ENCODE measurements at regions not wholly inside any gene's neighbourhood (a gene's known extent, or its start where the extent isn't known, plus 50 kb on each side); places are given as distances from the start of the nearest gene placed in this dataset.

- H3K9me3 ChIP-seq = no peaks in the 10 kb centered on the region
- H3K27ac ChIP-seq = no peak overlapping the region
- ATAC-seq (ENCODE audit: low FRiP score in 2 of 2) = no peak
- no peaks in the 10 kb centered on the region for H3K27me3 ChIP-seq
- WGBS, 2 donors = 91 to 94% methylated on average over 2 of the region's 2 CpGs
- no peak for DNase-seq
- H3K4me3 ChIP-seq = no peak overlapping the region
- H3K36me3 ChIP-seq = no peaks in the 10 kb centered on the region
- H3K4me1 ChIP-seq = peaks cover 0 to 6% (median 2%) of the 10 kb centered on the region in 4 donors
- TF ChIP-seq POLR2AphosphoS5 (IDR thresholded peaks at IDR 0.05) (no peak), POLR2A (IDR thresholded peaks at IDR 0.05) (no peak), EP300 (IDR thresholded peaks at IDR 0.05) (no peak), CTCF (IDR thresholded peaks at IDR 0.05) (no peak)
Observed at GRCh38 chr11:116135891-116136290, 631.7 kb upstream of the CADM1 start.

- Histone ChIP-seq H3K9me3 (no peaks in the 10 kb centered on the region), H3K27me3 (no peaks in the 10 kb centered on the region), H3K4me3 (no peak overlapping the region), H3K27ac (no peak overlapping the region), H3K4me1 (peaks cover 0 to 6% (median 2%) of the 10 kb centered on the region in 4 donors), H3K36me3 (no peaks in the 10 kb centered on the region)
- ATAC-seq (ENCODE audit: low FRiP score in 2 of 2) = no peak
- TF ChIP-seq POLR2A (IDR thresholded peaks at IDR 0.05) (no peak), EP300 (IDR thresholded peaks at IDR 0.05) (no peak), CTCF (IDR thresholded peaks at IDR 0.05) (no peak), POLR2AphosphoS5 (IDR thresholded peaks at IDR 0.05) (no peak)
- 88 to 100% methylated on average over 1 of the region's 1 CpG for WGBS, 2 donors
- no peak for DNase-seq
Observed at GRCh38 chr11:116134450-116134849, 630.2 kb upstream of the CADM1 start.

- WGBS, 2 donors = 86 to 89% methylated on average over 8 to 14 of the region's 14 CpGs
- Histone ChIP-seq H3K4me1 (peaks cover 0 to 6% (median 2%) of the 10 kb centered on the region in 4 donors), H3K27me3 (no peaks in the 10 kb centered on the region), H3K36me3 (no peaks in the 10 kb centered on the region), H3K9me3 (no peaks in the 10 kb centered on the region), H3K27ac (no peak overlapping the region), H3K4me3 (no peak overlapping the region)
- DNase-seq (peak in 1 of 2 donors; percentile 39), ATAC-seq (ENCODE audit: low FRiP score in 2 of 2) (no peak)
- TF ChIP-seq CTCF (IDR thresholded peaks at IDR 0.05) (no peak), EP300 (IDR thresholded peaks at IDR 0.05) (no peak), POLR2AphosphoS5 (IDR thresholded peaks at IDR 0.05) (no peak), POLR2A (IDR thresholded peaks at IDR 0.05) (no peak)
Observed at GRCh38 chr11:116132273-116132978, 628.2 kb upstream of the CADM1 start.

GRCh38 chr11:116130122-116130521, 625.9 kb upstream of the CADM1 start:
- H3K4me1 ChIP-seq = peaks cover 0 to 3% (median 0%) of the 10 kb centered on the region in 4 donors
- no peak for ATAC-seq (ENCODE audit: low FRiP score in 2 of 2)
- H3K27me3 ChIP-seq = no peaks in the 10 kb centered on the region
- H3K9me3 ChIP-seq = no peaks in the 10 kb centered on the region
- WGBS, 2 donors = 78 to 80% methylated on average over 6 of the region's 6 CpGs
- H3K4me3 ChIP-seq = no peak overlapping the region
- no peak overlapping the region for H3K27ac ChIP-seq
- TF ChIP-seq POLR2AphosphoS5 (IDR thresholded peaks at IDR 0.05) (no peak), CTCF (IDR thresholded peaks at IDR 0.05) (no peak), POLR2A (IDR thresholded peaks at IDR 0.05) (no peak), EP300 (IDR thresholded peaks at IDR 0.05) (no peak)
- H3K36me3 ChIP-seq = no peaks in the 10 kb centered on the region
- no peak for DNase-seq

- H3K9me3 ChIP-seq = no peaks in the 10 kb centered on the region
- ATAC-seq (ENCODE audit: low FRiP score in 2 of 2) (no peak), DNase-seq (no peak)
- no peaks in the 10 kb centered on the region for H3K27me3 ChIP-seq
- no peak overlapping the region for H3K27ac ChIP-seq
- H3K4me1 ChIP-seq = peaks cover 0 to 3% (median 0%) of the 10 kb centered on the region in 4 donors
- WGBS, 2 donors = 93 to 94% methylated on average over 9 of the region's 9 CpGs
- no peak for TF ChIP-seq EP300 (IDR thresholded peaks at IDR 0.05)
- no peak for TF ChIP-seq POLR2AphosphoS5 (IDR thresholded peaks at IDR 0.05)
- no peak for TF ChIP-seq CTCF (IDR thresholded peaks at IDR 0.05)
- no peak for TF ChIP-seq POLR2A (IDR thresholded peaks at IDR 0.05)
- no peak overlapping the region for H3K4me3 ChIP-seq
- no peaks in the 10 kb centered on the region for H3K36me3 ChIP-seq
Observed at GRCh38 chr11:116129456-116129855, 625.2 kb upstream of the CADM1 start.
